Suprapubic skin (tissue), 4 donors: ENCODE measurements at regions not wholly inside any gene's neighbourhood (a gene's known extent, or its start where the extent isn't known, plus 50 kb on each side); places are given as distances from the start of the nearest gene placed in this dataset.

ENCODE experiments used
- DNase-seq, 2 donors: peaks; one replicate each; pipeline ENCODE4 v3.0.0-alpha.2; 2019; ENCODE audit warnings: low spot score in 2 of 2
- H3K27ac ChIP-seq: fragments of 200-600 bp; sonication (generic); one replicate; pipeline ENCODE4 v1.5.1; 2019
- H3K27me3 ChIP-seq: fragments of 200-600 bp; sonication (generic); one replicate; pipeline ENCODE4 v1.5.1; 2019
- H3K36me3 ChIP-seq: fragments of 200-600 bp; sonication (generic); one replicate; pipeline ENCODE4 v1.5.1; 2019
- H3K4me1 ChIP-seq: fragments of 200-600 bp; sonication (generic); one replicate; pipeline ENCODE4 v1.5.1; 2019
- H3K4me3 ChIP-seq: fragments of 200-600 bp; sonication (generic); one replicate; pipeline ENCODE4 v1.5.1; 2019; ENCODE audit warnings: mild to moderate bottlenecking
- H3K9me3 ChIP-seq: fragments of 200-600 bp; sonication (generic); one replicate; pipeline ENCODE4 v1.5.1; 2019
- EP300 ChIP-seq: sonication (generic); formaldehyde crosslinking; IDR thresholded peaks from one replicate; pipeline ENCODE4 v1.6.1; 2017; ENCODE audit warnings: antibody characterized with exemption
- POLR2A ChIP-seq, 2 donors: fragments of 450-650 bp; IDR thresholded peaks; one replicate each; pipeline ENCODE4 v1.6.1; 2017; ENCODE audit warnings: antibody characterized with exemption in 2 of 2, mild to moderate bottlenecking in 2 of 2, moderate library complexity in 2 of 2
- POLR2AphosphoS5 ChIP-seq, 3 donors: sonication (generic); formaldehyde crosslinking; IDR thresholded peaks; one replicate each; pipeline ENCODE4 v1.6.1; 2017; ENCODE audit warnings: antibody characterized with exemption in 3 of 3
- WGBS: methylation state at CpG from one replicate; pipeline ENCODE4 v1.1.5; 2018; 5-methylcytosine and 5-hydroxymethylcytosine counted together
- TF ChIP-seq, protein P1 (sequence below), 2 donors: fragments of 200-600 bp in 1 of 2; fragments of 450-650 bp in 1 of 2; sonication (generic) in 1 of 2; IDR thresholded peaks; one replicate each; pipeline ENCODE4 v1.5.1; 2016 to 2019; ENCODE audit warnings: antibody characterized with exemption in 2 of 2, mild to moderate bottlenecking in 1 of 2, moderate library complexity in 1 of 2

DNA sequence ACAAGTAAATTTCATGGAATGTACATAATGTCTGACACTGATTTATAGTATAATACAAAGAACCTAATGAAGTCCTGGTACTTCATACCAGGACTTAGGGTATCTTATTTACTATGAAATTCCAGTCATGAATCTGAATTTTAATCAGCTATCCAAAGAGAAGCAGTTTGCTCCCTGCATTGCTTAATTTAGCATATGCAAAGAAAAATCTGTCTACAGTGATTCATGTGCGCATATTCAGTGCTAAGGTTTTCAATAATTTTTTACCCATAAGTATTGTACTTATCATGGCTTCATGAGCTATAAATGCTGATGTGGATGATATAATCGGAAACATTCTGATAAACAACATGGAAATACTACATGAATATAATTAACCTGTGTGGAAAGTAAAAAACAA is 185.6 kb upstream of the ARHGAP42 start:
- no peak overlapping the region for H3K4me3 ChIP-seq
- no peaks in the 10 kb centered on the region for H3K9me3 ChIP-seq
- H3K27me3 ChIP-seq = no peaks in the 10 kb centered on the region
- no peaks in the 10 kb centered on the region for H3K4me1 ChIP-seq
- H3K36me3 ChIP-seq = no peaks in the 10 kb centered on the region
- TF ChIP-seq EP300 (no peak), POLR2A (IDR thresholded peaks at IDR 0.05) (no peak), POLR2AphosphoS5 (IDR thresholded peaks at IDR 0.05) (no peak)
- TF ChIP-seq, protein P1, sequence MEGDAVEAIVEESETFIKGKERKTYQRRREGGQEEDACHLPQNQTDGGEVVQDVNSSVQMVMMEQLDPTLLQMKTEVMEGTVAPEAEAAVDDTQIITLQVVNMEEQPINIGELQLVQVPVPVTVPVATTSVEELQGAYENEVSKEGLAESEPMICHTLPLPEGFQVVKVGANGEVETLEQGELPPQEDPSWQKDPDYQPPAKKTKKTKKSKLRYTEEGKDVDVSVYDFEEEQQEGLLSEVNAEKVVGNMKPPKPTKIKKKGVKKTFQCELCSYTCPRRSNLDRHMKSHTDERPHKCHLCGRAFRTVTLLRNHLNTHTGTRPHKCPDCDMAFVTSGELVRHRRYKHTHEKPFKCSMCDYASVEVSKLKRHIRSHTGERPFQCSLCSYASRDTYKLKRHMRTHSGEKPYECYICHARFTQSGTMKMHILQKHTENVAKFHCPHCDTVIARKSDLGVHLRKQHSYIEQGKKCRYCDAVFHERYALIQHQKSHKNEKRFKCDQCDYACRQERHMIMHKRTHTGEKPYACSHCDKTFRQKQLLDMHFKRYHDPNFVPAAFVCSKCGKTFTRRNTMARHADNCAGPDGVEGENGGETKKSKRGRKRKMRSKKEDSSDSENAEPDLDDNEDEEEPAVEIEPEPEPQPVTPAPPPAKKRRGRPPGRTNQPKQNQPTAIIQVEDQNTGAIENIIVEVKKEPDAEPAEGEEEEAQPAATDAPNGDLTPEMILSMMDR (IDR thresholded peaks at IDR 0.05) = no peak
- WGBS = 97% methylated on average over 2 of the region's 2 CpGs
- DNase-seq = no peak
- no peak overlapping the region for H3K27ac ChIP-seq

DNA sequence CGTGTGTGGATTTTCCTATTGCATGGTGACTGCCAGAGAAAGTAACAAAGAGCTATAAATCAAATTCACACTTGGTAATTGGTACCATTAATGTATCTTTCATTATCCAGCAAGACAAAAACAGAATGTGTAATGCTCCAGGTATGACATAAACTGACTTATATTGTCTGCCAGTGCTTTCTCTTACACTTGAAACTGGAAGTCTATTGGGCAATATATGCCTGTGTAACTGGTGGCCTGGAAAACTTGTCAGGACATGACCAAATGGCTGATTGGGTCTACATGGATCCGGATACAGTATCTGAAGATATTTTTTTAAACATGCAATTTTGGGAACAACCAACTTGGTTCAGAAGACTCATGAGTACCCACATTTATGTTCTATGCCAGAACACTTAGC is 174.6 kb upstream of the ARHGAP42 start:
- 45% methylated on average over 2 of the region's 2 CpGs for WGBS
- H3K9me3 ChIP-seq = no peaks in the 10 kb centered on the region
- H3K4me1 ChIP-seq = no peaks in the 10 kb centered on the region
- no peak overlapping the region for H3K4me3 ChIP-seq
- no peaks in the 10 kb centered on the region for H3K27me3 ChIP-seq
- DNase-seq = no peak
- no peak for TF ChIP-seq POLR2AphosphoS5 (IDR thresholded peaks at IDR 0.05)
- TF ChIP-seq EP300 = no peak
- TF ChIP-seq, protein P1 (IDR thresholded peaks at IDR 0.05) = no peak
- TF ChIP-seq POLR2A (IDR thresholded peaks at IDR 0.05) = no peak
- H3K36me3 ChIP-seq = no peaks in the 10 kb centered on the region
- H3K27ac ChIP-seq = no peak overlapping the region

DNA sequence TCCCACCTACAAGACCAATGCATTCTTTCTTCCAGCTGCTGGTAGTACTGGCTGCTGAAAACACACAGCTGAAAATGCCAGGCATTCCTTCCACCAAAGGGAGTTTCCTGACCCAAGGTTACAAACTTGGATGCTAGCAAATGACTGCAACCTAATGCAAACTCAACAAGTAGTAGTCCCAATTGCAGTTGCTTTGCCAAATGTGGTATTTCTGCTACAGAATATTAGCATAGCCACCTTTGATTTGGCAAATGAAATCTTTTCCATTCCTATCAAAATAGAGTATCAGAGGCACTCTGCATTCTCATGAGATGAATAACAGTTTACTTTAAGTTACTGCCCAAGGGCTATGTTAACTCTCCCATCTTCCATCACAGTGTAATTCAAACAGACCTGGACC is 172.0 kb upstream of the ARHGAP42 start:
- no peak overlapping the region for H3K27ac ChIP-seq
- DNase-seq = no peak

DNA sequence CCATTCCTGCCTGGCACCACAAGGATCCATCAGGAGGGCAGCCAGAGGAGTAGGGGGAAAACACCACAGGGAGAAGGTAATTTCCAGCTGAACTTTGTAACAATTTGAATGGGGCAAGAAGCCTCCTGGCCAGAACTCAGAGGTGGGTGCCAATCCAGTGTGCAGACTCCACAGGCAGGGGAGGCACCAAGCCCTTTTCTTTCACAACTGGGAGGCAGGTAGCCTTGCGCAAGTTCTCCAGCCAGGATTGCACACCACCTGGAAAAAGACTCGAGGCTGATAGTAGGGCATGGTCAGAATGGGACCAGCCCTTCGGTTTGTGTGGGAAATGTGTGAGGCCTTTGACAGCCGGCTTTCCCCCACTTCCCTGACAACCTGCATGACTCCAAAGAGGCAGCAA is 161.9 kb upstream of the ARHGAP42 start:
- DNase-seq = no peak
- Histone ChIP-seq H3K36me3 (no peaks in the 10 kb centered on the region), H3K4me3 (no peak overlapping the region), H3K27ac (no peak overlapping the region), H3K9me3 (peaks cover 5% of the 10 kb centered on the region), H3K4me1 (no peaks in the 10 kb centered on the region), H3K27me3 (no peaks in the 10 kb centered on the region)
- TF ChIP-seq POLR2A (IDR thresholded peaks at IDR 0.05) (no peak), EP300 (no peak), POLR2AphosphoS5 (IDR thresholded peaks at IDR 0.05) (no peak)
- TF ChIP-seq, protein P1 (IDR thresholded peaks at IDR 0.05) = no peak
- WGBS = 88% methylated on average over 3 of the region's 4 CpGs

More for the DNA sequence above, 172.0 kb upstream of the ARHGAP42 start:
- no peaks in the 10 kb centered on the region for H3K4me1 ChIP-seq
- H3K36me3 ChIP-seq = no peaks in the 10 kb centered on the region
- H3K4me3 ChIP-seq = no peak overlapping the region
- H3K27me3 ChIP-seq = no peaks in the 10 kb centered on the region
- H3K9me3 ChIP-seq = no peaks in the 10 kb centered on the region
- TF ChIP-seq EP300 (no peak), POLR2A (IDR thresholded peaks at IDR 0.05) (no peak), POLR2AphosphoS5 (IDR thresholded peaks at IDR 0.05) (no peak)
- TF ChIP-seq, protein P1 (IDR thresholded peaks at IDR 0.05) = no peak

DNA sequence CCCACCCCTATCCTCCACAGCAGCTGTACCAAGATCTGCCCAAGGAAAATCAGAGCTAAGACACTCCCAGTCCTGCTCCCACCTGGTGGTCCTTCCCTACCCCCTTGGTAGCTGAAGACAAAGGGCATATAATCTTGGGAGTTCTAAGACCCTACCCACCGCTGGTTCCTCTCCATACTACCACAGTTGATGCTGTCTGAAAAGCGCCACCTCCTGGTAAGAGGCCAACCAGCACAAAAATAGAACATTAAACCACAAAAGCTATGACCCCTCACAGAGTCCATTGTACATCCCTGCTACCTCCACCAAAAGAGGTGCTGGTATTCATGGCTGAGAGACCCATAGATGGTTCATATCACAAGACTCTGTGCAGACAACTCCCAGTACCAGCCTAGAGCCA is 161.5 kb upstream of the ARHGAP42 start:
- no peak for TF ChIP-seq POLR2AphosphoS5 (IDR thresholded peaks at IDR 0.05)
- TF ChIP-seq POLR2A (IDR thresholded peaks at IDR 0.05) = no peak
- TF ChIP-seq, protein P1 (IDR thresholded peaks at IDR 0.05) = no peak
- TF ChIP-seq EP300 = no peak
- peaks cover 5% of the 10 kb centered on the region for H3K9me3 ChIP-seq
- 32% methylated on average over 2 of the region's 2 CpGs for WGBS
- no peaks in the 10 kb centered on the region for H3K36me3 ChIP-seq
- no peak for DNase-seq
- H3K27ac ChIP-seq = no peak overlapping the region
- no peaks in the 10 kb centered on the region for H3K27me3 ChIP-seq
- H3K4me1 ChIP-seq = no peaks in the 10 kb centered on the region
- no peak overlapping the region for H3K4me3 ChIP-seq
